Panc1 (cell line): ENCODE measurements at regions not wholly inside any gene's neighbourhood (a gene's known extent, or its start where the extent isn't known, plus 50 kb on each side); places are given as distances from the start of the nearest gene placed in this dataset.

Experiments used
- POLR2AphosphoS5 ChIP-seq: IDR thresholded peaks from 2 replicates; pipeline ENCODE4 v1.6.1; 2012; ENCODE audit warnings: mild to moderate bottlenecking, low read depth, low read length, moderate library complexity
- TF ChIP-seq, protein P1 (sequence below): fragments of 450-650 bp; IDR thresholded peaks from 2 replicates; pipeline ENCODE4 v1.5.1; 2017; ENCODE audit warnings: mild to moderate bottlenecking
- TF ChIP-seq, protein P2 (sequence below), 2 experiments: IDR thresholded peaks; 2 replicates each; pipeline ENCODE4 v1.6.1; 2011 to 2012; ENCODE audit warnings: low read depth in 2 of 2, control low read depth in 1 of 2, low read length in 1 of 2, mild to moderate bottlenecking in 1 of 2, moderate library complexity in 1 of 2; ENCODE audit not compliant: insufficient read depth in 1 of 2

DNA sequence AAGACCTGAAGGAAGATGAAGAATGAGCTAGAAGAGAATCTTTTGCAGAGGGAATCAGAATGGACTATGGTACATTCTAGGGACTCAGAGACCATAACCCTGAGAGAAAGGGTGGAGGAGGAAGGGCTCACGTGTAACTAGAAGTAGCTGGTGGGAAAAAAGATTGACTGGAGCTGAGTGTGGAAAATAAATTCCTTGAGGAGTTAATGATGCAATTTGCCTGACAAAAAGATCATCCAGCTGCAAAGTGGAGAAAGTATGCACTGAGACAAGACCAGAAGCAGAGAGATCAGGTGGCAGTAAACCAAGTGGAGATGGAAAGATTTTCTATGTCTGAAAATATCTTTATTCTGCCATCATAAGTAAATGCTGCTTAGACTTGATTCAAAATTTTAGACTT is 52.9 kb upstream of the TBL1XR1 start:
- TF ChIP-seq, protein P1, sequence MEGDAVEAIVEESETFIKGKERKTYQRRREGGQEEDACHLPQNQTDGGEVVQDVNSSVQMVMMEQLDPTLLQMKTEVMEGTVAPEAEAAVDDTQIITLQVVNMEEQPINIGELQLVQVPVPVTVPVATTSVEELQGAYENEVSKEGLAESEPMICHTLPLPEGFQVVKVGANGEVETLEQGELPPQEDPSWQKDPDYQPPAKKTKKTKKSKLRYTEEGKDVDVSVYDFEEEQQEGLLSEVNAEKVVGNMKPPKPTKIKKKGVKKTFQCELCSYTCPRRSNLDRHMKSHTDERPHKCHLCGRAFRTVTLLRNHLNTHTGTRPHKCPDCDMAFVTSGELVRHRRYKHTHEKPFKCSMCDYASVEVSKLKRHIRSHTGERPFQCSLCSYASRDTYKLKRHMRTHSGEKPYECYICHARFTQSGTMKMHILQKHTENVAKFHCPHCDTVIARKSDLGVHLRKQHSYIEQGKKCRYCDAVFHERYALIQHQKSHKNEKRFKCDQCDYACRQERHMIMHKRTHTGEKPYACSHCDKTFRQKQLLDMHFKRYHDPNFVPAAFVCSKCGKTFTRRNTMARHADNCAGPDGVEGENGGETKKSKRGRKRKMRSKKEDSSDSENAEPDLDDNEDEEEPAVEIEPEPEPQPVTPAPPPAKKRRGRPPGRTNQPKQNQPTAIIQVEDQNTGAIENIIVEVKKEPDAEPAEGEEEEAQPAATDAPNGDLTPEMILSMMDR = no peak
- TF ChIP-seq, protein P2, sequence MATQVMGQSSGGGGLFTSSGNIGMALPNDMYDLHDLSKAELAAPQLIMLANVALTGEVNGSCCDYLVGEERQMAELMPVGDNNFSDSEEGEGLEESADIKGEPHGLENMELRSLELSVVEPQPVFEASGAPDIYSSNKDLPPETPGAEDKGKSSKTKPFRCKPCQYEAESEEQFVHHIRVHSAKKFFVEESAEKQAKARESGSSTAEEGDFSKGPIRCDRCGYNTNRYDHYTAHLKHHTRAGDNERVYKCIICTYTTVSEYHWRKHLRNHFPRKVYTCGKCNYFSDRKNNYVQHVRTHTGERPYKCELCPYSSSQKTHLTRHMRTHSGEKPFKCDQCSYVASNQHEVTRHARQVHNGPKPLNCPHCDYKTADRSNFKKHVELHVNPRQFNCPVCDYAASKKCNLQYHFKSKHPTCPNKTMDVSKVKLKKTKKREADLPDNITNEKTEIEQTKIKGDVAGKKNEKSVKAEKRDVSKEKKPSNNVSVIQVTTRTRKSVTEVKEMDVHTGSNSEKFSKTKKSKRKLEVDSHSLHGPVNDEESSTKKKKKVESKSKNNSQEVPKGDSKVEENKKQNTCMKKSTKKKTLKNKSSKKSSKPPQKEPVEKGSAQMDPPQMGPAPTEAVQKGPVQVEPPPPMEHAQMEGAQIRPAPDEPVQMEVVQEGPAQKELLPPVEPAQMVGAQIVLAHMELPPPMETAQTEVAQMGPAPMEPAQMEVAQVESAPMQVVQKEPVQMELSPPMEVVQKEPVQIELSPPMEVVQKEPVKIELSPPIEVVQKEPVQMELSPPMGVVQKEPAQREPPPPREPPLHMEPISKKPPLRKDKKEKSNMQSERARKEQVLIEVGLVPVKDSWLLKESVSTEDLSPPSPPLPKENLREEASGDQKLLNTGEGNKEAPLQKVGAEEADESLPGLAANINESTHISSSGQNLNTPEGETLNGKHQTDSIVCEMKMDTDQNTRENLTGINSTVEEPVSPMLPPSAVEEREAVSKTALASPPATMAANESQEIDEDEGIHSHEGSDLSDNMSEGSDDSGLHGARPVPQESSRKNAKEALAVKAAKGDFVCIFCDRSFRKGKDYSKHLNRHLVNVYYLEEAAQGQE (IDR thresholded peaks at IDR 0.05; ENCODE audit: insufficient read depth in 1 of 2, low read depth in 2 of 2, low read length in 1 of 2) = no peak
- TF ChIP-seq POLR2AphosphoS5 = no peak
